ENCODE measurements at regions not wholly inside any gene's neighbourhood (a gene's known extent, or its start where the extent isn't known, plus 50 kb on each side); places are given as distances from the start of the nearest gene placed in this dataset.

- TF ChIP-seq FOXP4 (CRISPR knock-in tag; IDR thresholded peaks at IDR 0.05) (peak; percentile 86), FOXP1 (IDR thresholded peaks at IDR 0.05) (no peak), FOXP1 (CRISPR knock-in tag; IDR thresholded peaks at IDR 0.05) (peak; percentile 94), NCOA2 (CRISPR knock-in tag; IDR thresholded peaks at IDR 0.05) (peak; percentile 39; the same call in 1 of the 2 replicates), ZFP90 (CRISPR knock-in tag; IDR thresholded peaks at IDR 0.05; ENCODE audit: borderline replicate concordance) (no peak), TFAP4 (IDR thresholded peaks at IDR 0.05; ENCODE audit: borderline replicate concordance, low read depth) (0 out of 2 replicates have a peak, but pooled peaks have one; percentile 19), THRA (CRISPR knock-in tag; IDR thresholded peaks at IDR 0.05; ENCODE audit: borderline replicate concordance) (peak; percentile 38; the same call in 1 of the 2 replicates), HDAC2 (CRISPR knock-in tag; IDR thresholded peaks at IDR 0.05) (peak; percentile 34; the same call in 1 of the 2 replicates), ZGPAT (CRISPR knock-in tag; IDR thresholded peaks at IDR 0.05) (0 out of 2 replicates have a peak, but pooled peaks have one; percentile 23), ZBTB37 (CRISPR knock-in tag; IDR thresholded peaks at IDR 0.05) (no peak), HDAC1 (CRISPR knock-in tag; IDR thresholded peaks at IDR 0.05) (peak; percentile 41; the same call in 1 of the 2 replicates), NPAS2 (CRISPR knock-in tag; IDR thresholded peaks at IDR 0.05; ENCODE audit: borderline replicate concordance) (no peak), ZNF512B (CRISPR knock-in tag; IDR thresholded peaks at IDR 0.05; ENCODE audit: borderline replicate concordance) (no peak), HOMEZ (CRISPR knock-in tag; IDR thresholded peaks at IDR 0.05; ENCODE audit: low read depth) (no peak), HNRNPL (IDR thresholded peaks at IDR 0.05; ENCODE audit: low read depth, low read length) (no peak)
These were observed 222.8 kb downstream of the FAM170A start (continued) for GRCh38 chr5:119852140-119852539.

All from HepG2 (cell line).